HepG2 (cell line): ENCODE measurements at regions not wholly inside any gene's neighbourhood (a gene's known extent, or its start where the extent isn't known, plus 50 kb on each side); places are given as distances from the start of the nearest gene placed in this dataset.

Experiments used
- ASH2L ChIP-seq: fragments of 300-600, 200-600 bp; sonication (generic); IDR thresholded peaks from 2 replicates; pipeline ENCODE4 v1.7.0; 2017; ENCODE audit warnings: low read depth, mild to moderate bottlenecking, moderate library complexity, mixed read lengths, low read length; ENCODE audit not compliant: insufficient read length
- CBX1 ChIP-seq: IDR thresholded peaks from one replicate; pipeline ENCODE4 v1.6.1; 2016; ENCODE audit warnings: antibody characterized with exemption, low read depth
- SMARCE1 ChIP-seq: fragments of 450-650 bp; IDR thresholded peaks from 2 replicates; pipeline ENCODE4 v1.6.1; 2017; ENCODE audit warnings: borderline replicate concordance
- ZFP82 ChIP-seq: sonication (generic); formaldehyde crosslinking; IDR thresholded peaks from 2 replicates; pipeline ENCODE4 v1.5.1; 2020; ENCODE audit warnings: mild to moderate bottlenecking, missing genetic modification reagents, borderline replicate concordance
- ZNF460 ChIP-seq: sonication (generic); formaldehyde crosslinking; IDR thresholded peaks from 2 replicates; pipeline ENCODE4 v1.5.1; 2020; ENCODE audit warnings: missing genetic modification reagents, mild to moderate bottlenecking, borderline replicate concordance
- ZNF709 ChIP-seq: sonication (generic); formaldehyde crosslinking; IDR thresholded peaks from 2 replicates; pipeline ENCODE4 v1.5.0; 2020; ENCODE audit warnings: mild to moderate bottlenecking, missing genetic modification reagents
- TF ChIP-seq, protein P1 (sequence below): IDR thresholded peaks from 2 replicates; pipeline ENCODE4 v1.6.1; 2012; ENCODE audit warnings: low read length, improper control_type of control experiment
- TF ChIP-seq, protein P2 (sequence below): IDR thresholded peaks from 2 replicates; pipeline ENCODE4 v1.6.1; 2016; ENCODE audit warnings: missing compliant biosample characterization, missing genetic modification reagents, borderline replicate concordance
- TF ChIP-seq, protein P3 (sequence below): fragments of 450-650 bp; IDR thresholded peaks from 2 replicates; pipeline ENCODE4 v1.6.1; 2017; ENCODE audit warnings: mild to moderate bottlenecking

DNA sequence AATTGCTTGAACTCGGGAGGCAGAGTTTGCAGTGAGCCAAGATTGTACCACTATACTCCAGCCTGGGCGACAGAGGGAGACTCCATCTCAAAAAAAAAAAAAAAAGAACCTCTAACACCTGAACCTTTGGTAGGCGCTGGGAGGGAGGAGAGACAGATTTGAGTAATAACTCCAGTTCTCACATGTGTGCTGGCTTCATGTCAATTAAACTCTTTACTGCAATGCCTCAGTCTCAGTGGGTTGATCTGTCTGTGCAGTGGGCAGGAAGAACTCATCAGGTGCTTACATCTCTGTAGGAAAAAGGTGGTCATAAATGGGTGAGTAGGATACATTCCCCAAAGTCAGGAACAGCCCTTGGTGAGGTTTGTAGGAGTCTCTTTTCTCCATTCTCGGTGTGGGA, 85.1 kb upstream of the ABCC4 start (continued):
- no peak for TF ChIP-seq SMARCE1
- TF ChIP-seq CBX1, result no peak
- TF ChIP-seq ZNF460 (CRISPR knock-in tag), result no peak
- TF ChIP-seq ZNF709, result no peak
- TF ChIP-seq, protein P1, sequence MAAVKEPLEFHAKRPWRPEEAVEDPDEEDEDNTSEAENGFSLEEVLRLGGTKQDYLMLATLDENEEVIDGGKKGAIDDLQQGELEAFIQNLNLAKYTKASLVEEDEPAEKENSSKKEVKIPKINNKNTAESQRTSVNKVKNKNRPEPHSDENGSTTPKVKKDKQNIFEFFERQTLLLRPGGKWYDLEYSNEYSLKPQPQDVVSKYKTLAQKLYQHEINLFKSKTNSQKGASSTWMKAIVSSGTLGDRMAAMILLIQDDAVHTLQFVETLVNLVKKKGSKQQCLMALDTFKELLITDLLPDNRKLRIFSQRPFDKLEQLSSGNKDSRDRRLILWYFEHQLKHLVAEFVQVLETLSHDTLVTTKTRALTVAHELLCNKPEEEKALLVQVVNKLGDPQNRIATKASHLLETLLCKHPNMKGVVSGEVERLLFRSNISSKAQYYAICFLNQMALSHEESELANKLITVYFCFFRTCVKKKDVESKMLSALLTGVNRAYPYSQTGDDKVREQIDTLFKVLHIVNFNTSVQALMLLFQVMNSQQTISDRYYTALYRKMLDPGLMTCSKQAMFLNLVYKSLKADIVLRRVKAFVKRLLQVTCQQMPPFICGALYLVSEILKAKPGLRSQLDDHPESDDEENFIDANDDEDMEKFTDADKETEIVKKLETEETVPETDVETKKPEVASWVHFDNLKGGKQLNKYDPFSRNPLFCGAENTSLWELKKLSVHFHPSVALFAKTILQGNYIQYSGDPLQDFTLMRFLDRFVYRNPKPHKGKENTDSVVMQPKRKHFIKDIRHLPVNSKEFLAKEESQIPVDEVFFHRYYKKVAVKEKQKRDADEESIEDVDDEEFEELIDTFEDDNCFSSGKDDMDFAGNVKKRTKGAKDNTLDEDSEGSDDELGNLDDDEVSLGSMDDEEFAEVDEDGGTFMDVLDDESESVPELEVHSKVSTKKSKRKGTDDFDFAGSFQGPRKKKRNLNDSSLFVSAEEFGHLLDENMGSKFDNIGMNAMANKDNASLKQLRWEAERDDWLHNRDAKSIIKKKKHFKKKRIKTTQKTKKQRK, result no peak
- TF ChIP-seq ASH2L, result no peak
- TF ChIP-seq, protein P2, sequence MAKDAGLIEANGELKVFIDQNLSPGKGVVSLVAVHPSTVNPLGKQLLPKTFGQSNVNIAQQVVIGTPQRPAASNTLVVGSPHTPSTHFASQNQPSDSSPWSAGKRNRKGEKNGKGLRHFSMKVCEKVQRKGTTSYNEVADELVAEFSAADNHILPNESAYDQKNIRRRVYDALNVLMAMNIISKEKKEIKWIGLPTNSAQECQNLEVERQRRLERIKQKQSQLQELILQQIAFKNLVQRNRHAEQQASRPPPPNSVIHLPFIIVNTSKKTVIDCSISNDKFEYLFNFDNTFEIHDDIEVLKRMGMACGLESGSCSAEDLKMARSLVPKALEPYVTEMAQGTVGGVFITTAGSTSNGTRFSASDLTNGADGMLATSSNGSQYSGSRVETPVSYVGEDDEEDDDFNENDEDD (CRISPR knock-in tag), result no peak
- TF ChIP-seq ZFP82 (CRISPR knock-in tag), result no peak
- TF ChIP-seq, protein P3, sequence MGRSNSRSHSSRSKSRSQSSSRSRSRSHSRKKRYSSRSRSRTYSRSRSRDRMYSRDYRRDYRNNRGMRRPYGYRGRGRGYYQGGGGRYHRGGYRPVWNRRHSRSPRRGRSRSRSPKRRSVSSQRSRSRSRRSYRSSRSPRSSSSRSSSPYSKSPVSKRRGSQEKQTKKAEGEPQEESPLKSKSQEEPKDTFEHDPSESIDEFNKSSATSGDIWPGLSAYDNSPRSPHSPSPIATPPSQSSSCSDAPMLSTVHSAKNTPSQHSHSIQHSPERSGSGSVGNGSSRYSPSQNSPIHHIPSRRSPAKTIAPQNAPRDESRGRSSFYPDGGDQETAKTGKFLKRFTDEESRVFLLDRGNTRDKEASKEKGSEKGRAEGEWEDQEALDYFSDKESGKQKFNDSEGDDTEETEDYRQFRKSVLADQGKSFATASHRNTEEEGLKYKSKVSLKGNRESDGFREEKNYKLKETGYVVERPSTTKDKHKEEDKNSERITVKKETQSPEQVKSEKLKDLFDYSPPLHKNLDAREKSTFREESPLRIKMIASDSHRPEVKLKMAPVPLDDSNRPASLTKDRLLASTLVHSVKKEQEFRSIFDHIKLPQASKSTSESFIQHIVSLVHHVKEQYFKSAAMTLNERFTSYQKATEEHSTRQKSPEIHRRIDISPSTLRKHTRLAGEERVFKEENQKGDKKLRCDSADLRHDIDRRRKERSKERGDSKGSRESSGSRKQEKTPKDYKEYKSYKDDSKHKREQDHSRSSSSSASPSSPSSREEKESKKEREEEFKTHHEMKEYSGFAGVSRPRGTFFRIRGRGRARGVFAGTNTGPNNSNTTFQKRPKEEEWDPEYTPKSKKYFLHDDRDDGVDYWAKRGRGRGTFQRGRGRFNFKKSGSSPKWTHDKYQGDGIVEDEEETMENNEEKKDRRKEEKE, result no peak
